ENCODE measurements at regions not wholly inside any gene's neighbourhood (a gene's known extent, or its start where the extent isn't known, plus 50 kb on each side); places are given as distances from the start of the nearest gene placed in this dataset.

GRCh38 chr12:91320999-91321398 is 138.4 kb upstream of the DCN start:
- Histone ChIP-seq H3K9me3 (ENCODE audit: insufficient read depth, low read depth) (no peaks in the 10 kb centered on the region), H3K4me1 (replicated peaks; ENCODE audit: insufficient read depth) (no peaks in the 10 kb centered on the region), H3F3A (ENCODE audit: insufficient read depth, low read depth) (no peaks in the 10 kb centered on the region), H3K4me2 (no peak overlapping the region), H2AFZ (no peak overlapping the region), H3K79me2 (ENCODE audit: low read depth) (no peaks in the 10 kb centered on the region), H3K4me3 (no peak overlapping the region), H3K9me2 (ENCODE audit: insufficient read depth) (peaks cover 4% of the 10 kb centered on the region; the same call in 1 of the 2 replicates), H3K27me3 (ENCODE audit: insufficient read depth, low read depth) (no peaks in the 10 kb centered on the region), H3K36me3 (ENCODE audit: low read depth) (no peaks in the 10 kb centered on the region), H3K27ac (no peak overlapping the region), H4K20me1 (ENCODE audit: insufficient read depth) (no peaks in the 10 kb centered on the region)
- DNase-seq: no peak
- no TSS peak for BruUV-seq (replicated peaks)
- TF ChIP-seq EZH2 (IDR thresholded peaks at IDR 0.05; ENCODE audit: low read depth) (no peak), CTCF (conservative IDR thresholded peaks at IDR 0.05) (no peak)
- ChIA-PET CTCF (no interaction called here), POLR2A (ENCODE audit: unreplicated experiment) (no interaction called here)
- intact Hi-C loops (cut with micrococcal nuclease; ENCODE audit: unreplicated experiment): loop anchor here (10.0 kb wide), 1 partner anchor 216 kb away; no protein-coding TSS in a partner anchor

GRCh38 chr12:91319071-91319760 is 136.6 kb upstream of the DCN start:
- DNase-seq: no peak
- Histone ChIP-seq H3K4me3 (no peak overlapping the region), H3K4me2 (no peak overlapping the region), H3K9me2 (ENCODE audit: insufficient read depth) (peaks cover 4% of the 10 kb centered on the region; the same call in 1 of the 2 replicates), H2AFZ (no peak overlapping the region), H3K27ac (no peak overlapping the region), H3K36me3 (ENCODE audit: low read depth) (no peaks in the 10 kb centered on the region), H3K4me1 (replicated peaks; ENCODE audit: insufficient read depth) (no peaks in the 10 kb centered on the region), H3K9me3 (ENCODE audit: insufficient read depth, low read depth) (no peaks in the 10 kb centered on the region), H3K79me2 (ENCODE audit: low read depth) (no peaks in the 10 kb centered on the region), H4K20me1 (ENCODE audit: insufficient read depth) (no peaks in the 10 kb centered on the region), H3K27me3 (ENCODE audit: insufficient read depth, low read depth) (no peaks in the 10 kb centered on the region), H3F3A (ENCODE audit: insufficient read depth, low read depth) (no peaks in the 10 kb centered on the region)
- intact Hi-C loops (cut with micrococcal nuclease; ENCODE audit: unreplicated experiment): no loop called here
- no TSS peak for BruUV-seq (replicated peaks)
- no peak for TF ChIP-seq EZH2 (IDR thresholded peaks at IDR 0.05; ENCODE audit: low read depth)
- TF ChIP-seq CTCF (conservative IDR thresholded peaks at IDR 0.05): no peak
- ChIA-PET POLR2A (ENCODE audit: unreplicated experiment) (no interaction called here), CTCF (no interaction called here)

GRCh38 chr12:91317306-91317705 is 134.7 kb upstream of the DCN start:
- H3K4me2 ChIP-seq: no peak overlapping the region
- ChIA-PET CTCF (no interaction called here), POLR2A (ENCODE audit: unreplicated experiment) (no interaction called here)
- H2AFZ ChIP-seq: no peak overlapping the region
- no peak overlapping the region for H3K4me3 ChIP-seq
- H3K79me2 ChIP-seq (ENCODE audit: low read depth): no peaks in the 10 kb centered on the region
- H3K4me1 ChIP-seq (replicated peaks; ENCODE audit: insufficient read depth): no peaks in the 10 kb centered on the region
- no peaks in the 10 kb centered on the region for H3K27me3 ChIP-seq (ENCODE audit: insufficient read depth, low read depth)
- TF ChIP-seq EZH2 (IDR thresholded peaks at IDR 0.05; ENCODE audit: low read depth) (no peak), CTCF (conservative IDR thresholded peaks at IDR 0.05) (no peak)
- no TSS peak for BruUV-seq (replicated peaks)
- no peaks in the 10 kb centered on the region for H3F3A ChIP-seq (ENCODE audit: insufficient read depth, low read depth)
- no peaks in the 10 kb centered on the region for H3K9me3 ChIP-seq (ENCODE audit: insufficient read depth, low read depth)
- peaks cover 4% of the 10 kb centered on the region; the same call in 1 of the 2 replicates for H3K9me2 ChIP-seq (ENCODE audit: insufficient read depth)
- H3K36me3 ChIP-seq (ENCODE audit: low read depth): no peaks in the 10 kb centered on the region
- H4K20me1 ChIP-seq (ENCODE audit: insufficient read depth): no peaks in the 10 kb centered on the region
- H3K27ac ChIP-seq: no peak overlapping the region
- no peak for DNase-seq
- intact Hi-C loops (cut with micrococcal nuclease; ENCODE audit: unreplicated experiment): no loop called here

All from PC-9 (cell line).